Coronary artery (tissue), 2 donors: ENCODE measurements at regions not wholly inside any gene's neighbourhood (a gene's known extent, or its start where the extent isn't known, plus 50 kb on each side); places are given as distances from the start of the nearest gene placed in this dataset.

Experiments used
- DNase-seq: peaks from one replicate; pipeline ENCODE4 v3.0.0-alpha.2; 2017; ENCODE audit warnings: low spot score
- H3K27ac ChIP-seq, 2 donors: fragments of 200-600 bp; sonication (generic); one replicate each; pipeline ENCODE4 v1.5.1; 2016 to 2019
- H3K4me3 ChIP-seq: fragments of 200-600 bp; sonication (generic); 2 replicates; pipeline ENCODE4 v1.5.1; 2016; ENCODE audit warnings: mild to moderate bottlenecking, moderate library complexity
- TF ChIP-seq, protein P1 (sequence below): fragments of 200-600 bp; sonication (generic); IDR thresholded peaks from one replicate; pipeline ENCODE4 v1.5.1; 2019; ENCODE audit warnings: antibody characterized with exemption

DNA sequence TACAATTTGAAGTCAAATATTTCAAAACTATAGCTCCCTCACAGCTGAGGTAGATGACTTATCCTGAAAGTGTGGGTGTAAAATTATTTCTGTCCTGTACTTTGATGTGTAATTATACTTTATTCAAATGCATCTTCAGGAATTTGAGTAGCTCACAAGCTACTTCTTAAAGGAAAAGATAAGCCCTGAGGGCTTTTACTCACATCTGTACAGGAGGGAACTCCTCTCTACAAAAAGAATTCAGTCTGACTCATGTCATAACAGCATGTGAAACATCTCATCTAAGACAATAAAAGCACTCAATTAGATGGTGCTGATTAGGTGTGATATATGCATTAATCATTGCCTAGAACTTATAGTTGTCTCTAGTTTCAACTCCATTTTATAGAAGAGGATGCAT lies 452.0 kb downstream of the PRKD1 start:
- Histone ChIP-seq H3K4me3 (no peak overlapping the region), H3K27ac (no peak overlapping the region)
- TF ChIP-seq, protein P1, sequence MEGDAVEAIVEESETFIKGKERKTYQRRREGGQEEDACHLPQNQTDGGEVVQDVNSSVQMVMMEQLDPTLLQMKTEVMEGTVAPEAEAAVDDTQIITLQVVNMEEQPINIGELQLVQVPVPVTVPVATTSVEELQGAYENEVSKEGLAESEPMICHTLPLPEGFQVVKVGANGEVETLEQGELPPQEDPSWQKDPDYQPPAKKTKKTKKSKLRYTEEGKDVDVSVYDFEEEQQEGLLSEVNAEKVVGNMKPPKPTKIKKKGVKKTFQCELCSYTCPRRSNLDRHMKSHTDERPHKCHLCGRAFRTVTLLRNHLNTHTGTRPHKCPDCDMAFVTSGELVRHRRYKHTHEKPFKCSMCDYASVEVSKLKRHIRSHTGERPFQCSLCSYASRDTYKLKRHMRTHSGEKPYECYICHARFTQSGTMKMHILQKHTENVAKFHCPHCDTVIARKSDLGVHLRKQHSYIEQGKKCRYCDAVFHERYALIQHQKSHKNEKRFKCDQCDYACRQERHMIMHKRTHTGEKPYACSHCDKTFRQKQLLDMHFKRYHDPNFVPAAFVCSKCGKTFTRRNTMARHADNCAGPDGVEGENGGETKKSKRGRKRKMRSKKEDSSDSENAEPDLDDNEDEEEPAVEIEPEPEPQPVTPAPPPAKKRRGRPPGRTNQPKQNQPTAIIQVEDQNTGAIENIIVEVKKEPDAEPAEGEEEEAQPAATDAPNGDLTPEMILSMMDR = no peak
- no peak for DNase-seq

DNA sequence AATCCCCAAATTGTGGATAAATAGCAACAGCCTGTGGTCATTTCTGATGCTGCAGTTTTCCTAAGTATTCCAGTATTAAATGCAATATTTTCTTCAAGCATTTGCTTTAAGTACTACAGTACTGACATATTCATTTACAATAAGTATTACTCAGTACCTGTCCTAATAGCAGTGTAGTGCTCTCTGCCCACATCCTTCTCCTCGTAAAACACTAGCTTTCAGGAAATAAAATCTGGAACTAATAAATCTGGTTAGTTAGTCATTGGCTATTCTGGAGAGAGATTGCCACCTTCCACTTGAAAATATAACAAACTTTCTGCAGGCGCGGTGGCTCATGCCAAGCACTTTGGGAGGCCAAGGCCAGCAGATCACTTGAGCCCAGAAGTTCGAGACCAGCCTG lies 441.5 kb downstream of the PRKD1 start:
- Histone ChIP-seq H3K27ac (no peak overlapping the region), H3K4me3 (no peak overlapping the region)
- TF ChIP-seq, protein P1 = no peak
- DNase-seq = no peak

DNA sequence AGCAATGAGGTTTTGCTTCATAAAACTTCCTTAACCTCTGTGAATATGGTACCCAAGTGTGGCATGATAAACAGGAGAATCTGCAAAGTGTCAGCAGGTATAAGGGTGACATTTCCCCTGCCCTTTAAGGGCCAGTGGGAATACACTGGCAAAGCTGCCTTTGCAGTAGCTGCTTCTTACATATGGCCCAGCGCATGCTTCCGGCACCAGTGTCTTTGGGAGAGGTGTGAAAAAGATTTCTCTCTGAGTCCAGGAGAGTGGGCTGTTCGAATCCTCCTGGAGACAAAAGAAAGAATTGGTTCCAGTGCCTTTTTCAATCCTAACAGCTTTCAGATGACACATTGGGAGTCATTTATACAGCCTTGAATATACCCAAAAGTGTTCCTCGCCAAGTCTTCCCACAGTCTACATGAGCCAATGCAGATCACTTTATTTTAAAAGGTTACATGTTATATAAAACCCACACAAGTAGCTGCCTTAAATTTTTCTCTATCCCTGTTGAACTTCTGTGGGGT lies 437.7 kb downstream of the PRKD1 start:
- TF ChIP-seq, protein P1 = no peak
- DNase-seq = no peak
- H3K4me3 ChIP-seq = no peak overlapping the region
- no peak overlapping the region for H3K27ac ChIP-seq

DNA sequence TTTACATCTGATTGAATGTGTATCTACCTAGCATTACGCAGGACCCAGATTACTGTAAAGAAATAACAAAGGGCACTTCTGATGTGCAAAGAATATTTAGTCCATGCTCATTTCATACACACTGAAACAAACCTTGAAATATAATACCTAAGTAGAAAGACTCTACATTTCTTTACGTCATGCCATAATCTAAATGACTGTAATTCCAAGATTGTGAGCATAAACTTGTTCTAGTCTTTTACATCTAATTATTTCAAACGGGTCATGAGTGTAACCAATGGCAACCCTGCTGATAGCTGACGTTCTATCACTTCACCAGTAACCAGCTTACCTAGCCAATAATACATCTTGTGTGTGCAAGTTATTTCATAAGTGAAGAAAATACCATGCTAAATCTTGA lies 433.8 kb downstream of the PRKD1 start:
- TF ChIP-seq, protein P1 = no peak
- H3K27ac ChIP-seq = no peak overlapping the region
- no peak for DNase-seq
- H3K4me3 ChIP-seq = no peak overlapping the region

DNA sequence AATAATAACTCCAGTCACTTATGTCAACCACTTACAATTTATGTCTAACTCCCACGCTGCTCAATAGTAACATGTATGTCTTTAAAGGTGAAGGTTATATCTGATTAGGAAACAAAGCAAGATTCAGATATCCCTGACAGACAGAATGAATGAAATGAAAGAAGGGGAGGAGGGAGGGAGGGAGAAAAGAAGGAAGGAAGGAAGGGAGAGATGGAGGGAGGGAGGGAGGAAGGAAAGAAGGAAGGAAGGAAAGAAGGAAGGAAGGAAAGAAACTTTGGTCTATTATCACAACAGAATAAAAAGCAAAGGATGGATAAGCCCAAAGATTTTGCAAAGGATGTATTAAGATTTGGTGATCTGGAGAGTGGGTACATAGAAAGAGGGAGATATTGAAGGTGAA lies 433.3 kb downstream of the PRKD1 start:
- Histone ChIP-seq H3K27ac (no peak overlapping the region), H3K4me3 (no peak overlapping the region)
- DNase-seq = no peak
- TF ChIP-seq, protein P1 = no peak

DNA sequence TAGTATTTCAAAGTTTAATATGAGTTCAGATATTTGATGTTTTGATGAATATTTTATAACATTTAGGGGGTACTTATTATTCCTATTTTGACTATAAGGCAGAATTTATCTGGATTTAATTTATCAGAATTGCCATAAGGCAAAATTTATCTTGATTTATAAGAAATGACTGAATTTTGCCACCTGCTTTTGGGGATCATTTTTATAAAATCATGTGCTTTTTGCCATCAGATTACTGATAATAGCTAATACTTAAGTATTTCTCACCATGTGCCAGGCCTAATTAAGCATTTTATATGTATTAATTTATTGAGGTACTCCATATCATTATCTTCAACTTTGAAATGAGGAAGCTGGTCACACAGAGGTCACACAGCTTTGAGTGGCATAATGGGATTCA lies 423.7 kb downstream of the PRKD1 start:
- no peak for DNase-seq
- no peak overlapping the region for H3K27ac ChIP-seq
- no peak overlapping the region for H3K4me3 ChIP-seq
- TF ChIP-seq, protein P1 = no peak

DNA sequence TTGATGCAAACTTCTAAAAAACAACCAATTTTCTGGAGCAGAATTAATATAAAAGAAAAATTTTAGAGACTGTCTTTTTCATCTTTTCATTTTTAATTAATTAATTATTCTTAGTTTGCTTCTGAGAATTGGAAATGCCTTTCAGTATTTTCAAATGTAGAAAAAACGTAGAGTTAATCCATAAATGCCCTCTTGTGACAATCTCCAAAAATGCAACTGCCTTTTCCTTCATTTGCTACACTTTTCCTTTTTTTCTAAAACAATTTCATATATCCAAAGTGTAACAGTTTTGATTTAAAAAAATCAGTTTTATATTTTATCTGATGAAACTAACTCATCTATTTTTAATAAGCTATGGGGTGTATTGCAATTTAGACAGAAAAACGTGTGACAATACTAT lies 409.3 kb downstream of the PRKD1 start:
- Histone ChIP-seq H3K4me3 (no peak overlapping the region), H3K27ac (no peak overlapping the region)
- DNase-seq = no peak
- TF ChIP-seq, protein P1 = no peak
